Stimulated activated CD4-positive, alpha-beta T cell treated with anti-CD3 and anti-CD28 coated beads, Interleukin-15, amount 100 ng/mL, for 24 hours (primary cell): ENCODE measurements at regions not wholly inside any gene's neighbourhood (a gene's known extent, or its start where the extent isn't known, plus 50 kb on each side); places are given as distances from the start of the nearest gene placed in this dataset.
"Not testable (repeated sequence)": the region's sequence is repeated elsewhere in the genome, so short reads cannot be mapped to it uniquely, and the experiment has no call there.

ENCODE experiments used
- DNase-seq: peaks from one replicate; pipeline ENCODE4 v3.0.0-alpha.2; 2020

DNA sequence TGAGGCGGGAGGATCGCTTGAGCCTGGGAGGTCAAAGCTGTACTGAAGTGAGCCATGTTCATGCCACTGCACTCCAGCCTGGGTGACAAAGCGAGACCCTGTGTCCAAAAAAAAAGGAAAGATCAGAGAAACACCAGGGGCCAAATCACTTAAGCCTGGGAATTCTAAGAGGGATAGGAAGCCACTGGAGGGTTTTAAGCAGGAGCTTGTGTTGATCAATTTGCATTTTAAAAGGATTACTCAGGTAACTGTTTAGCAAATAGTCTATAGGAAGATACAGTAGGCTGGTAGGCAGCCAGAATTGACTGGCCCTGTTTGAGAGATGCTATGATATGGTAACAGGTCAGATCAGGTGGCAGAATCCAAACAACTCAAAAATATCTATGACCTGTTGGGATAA lies 162.7 kb downstream of the SPTSSA start:
- DNase-seq = no peak

DNA sequence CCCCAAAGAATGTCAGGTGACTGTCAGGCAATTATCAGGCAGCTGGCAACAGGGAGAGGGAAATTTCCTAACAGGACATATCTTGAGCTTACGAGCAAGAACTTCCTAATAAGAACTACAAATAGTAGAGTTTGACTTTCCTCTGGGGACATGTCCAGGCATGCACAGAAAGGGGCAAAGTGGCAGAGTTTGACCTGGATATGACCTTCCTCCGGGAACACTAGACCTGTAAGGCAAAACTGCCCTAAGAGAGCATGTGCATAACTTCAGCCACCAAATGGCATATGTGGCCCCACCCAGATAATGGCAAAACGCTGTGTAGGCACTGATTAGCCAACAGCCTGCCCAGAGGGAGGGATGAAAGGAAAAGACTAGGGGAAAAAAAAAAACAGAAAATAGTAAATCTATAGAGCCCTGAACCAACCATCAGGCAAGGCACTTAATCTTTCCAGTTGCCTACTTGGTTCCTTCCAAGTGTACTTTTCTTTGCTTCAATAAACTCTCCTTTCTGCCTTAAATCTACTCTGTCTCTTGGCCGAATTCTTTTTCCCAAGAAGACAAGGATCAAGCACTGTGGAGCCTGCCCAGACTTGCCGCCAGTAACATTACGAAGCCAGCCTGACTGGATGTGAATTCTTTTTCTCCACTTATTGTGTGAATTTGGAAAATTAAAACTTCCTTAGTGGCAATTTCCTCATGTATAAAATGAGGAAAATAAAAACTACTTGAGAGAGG lies 164.1 kb downstream of the SPTSSA start:
- no peak for DNase-seq

DNA sequence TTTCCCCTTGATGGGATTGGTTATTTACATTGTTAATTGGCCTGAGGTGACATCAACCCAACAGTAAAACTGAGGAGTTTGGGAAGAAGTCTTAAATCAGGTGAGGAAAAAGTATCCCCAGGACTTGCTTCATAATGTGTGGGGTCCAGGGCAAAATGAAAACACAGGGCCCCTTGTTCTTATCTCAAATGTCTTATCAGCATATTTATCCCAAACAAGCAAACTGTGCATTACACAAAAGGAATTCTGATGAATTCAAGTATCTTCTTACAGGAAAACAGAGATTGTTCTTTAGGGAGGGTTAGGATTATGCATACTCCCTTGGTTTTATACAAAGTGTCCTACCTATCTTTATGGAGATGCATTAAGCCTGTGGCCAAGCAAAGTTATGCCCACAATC lies 178.4 kb downstream of the SPTSSA start:
- no peak for DNase-seq

DNA sequence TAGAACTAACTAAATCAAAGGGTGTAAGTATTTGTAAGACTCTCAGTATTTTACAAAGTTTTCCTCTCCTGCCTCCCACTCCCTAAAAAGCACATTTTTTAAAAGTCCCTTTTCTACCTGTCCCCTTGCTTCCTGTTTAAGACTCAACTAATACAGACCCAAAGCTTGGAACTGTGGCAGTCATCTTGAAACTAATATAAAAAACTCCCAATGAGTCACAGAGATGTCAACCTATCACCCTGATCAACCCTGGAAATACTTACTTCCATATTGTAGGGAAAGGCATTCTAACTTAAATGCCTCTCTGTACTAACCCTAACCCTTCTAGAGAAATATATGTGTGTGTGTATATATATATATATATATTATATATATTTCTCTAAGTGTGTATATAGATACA lies 184.8 kb downstream of the SPTSSA start:
- DNase-seq = no peak

DNA sequence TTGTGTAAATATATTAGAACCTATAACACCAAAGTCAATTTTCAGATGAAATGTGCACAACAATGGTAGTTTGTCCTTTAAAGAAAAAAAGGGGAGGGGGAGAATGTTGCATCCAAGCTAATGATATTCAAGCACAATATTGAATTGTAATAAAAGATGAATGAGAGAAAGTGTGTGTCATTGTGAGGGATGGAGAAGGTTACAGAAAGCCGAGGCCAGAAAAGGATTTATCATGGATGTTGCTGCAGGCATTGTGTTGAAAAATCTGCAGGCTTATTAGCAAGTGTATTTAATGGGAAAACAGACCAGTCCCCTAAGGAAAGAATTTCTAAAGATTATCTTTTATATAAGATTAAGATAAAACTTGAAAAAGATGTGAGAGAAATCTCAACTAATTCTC lies 186.5 kb downstream of the SPTSSA start:
- DNase-seq = no peak

DNA sequence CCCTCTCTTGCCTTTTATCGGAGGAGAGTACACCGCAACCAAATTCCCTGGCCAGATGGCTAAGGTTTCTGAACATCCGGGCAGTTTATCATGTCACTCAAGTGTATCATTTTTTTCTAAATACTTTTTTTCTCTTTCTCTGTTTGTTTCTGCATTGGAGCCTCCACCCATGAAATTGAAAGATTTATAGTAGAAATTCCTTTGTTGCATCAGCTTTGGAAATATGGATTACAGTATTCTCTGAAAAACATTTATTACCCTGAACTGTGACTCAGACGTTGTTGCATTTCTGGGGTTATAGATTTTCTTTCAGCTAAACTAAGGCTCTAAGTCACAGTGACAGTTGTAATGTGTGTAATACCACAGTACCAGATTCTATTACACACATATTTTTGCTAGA lies 187.0 kb downstream of the SPTSSA start:
- no peak for DNase-seq

DNA sequence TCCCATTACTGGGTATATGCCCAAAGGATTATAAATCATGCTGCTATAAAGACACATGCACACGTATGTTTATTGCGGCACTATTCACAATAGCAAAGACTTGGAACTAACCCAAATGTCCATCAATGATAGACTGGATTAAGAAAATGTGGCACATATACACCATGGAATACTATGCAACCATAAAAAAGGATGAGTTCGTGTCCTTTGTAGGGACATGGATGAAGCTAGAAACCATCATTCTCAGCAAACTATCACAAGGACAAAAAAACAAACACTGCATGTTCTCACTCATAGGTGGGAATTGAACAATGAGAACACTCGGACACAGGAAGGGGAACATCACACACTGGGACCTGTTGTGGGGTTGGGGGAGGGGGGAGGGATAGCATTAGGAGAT lies 188.3 kb downstream of the SPTSSA start:
- not testable (repeated sequence) for DNase-seq

DNA sequence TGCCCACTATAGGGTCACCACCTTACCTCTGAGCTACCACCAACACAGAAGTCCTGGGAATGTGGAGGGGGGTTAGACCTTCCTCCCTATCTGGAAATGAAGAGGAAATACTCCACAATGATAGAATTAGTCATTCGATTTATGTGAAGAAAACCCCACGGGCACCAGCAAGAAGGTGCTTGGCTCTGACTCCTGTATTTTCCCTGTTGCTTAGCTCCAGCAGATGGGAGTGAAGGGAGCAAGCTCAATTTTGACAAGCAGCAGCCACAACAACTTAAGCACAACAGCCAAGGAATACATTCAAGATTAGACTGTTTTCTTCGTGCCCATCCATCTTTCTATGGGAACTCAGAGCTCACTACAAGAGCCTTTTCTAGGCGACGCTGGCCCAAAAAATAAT lies 191.7 kb downstream of the SPTSSA start:
- no peak for DNase-seq

DNA sequence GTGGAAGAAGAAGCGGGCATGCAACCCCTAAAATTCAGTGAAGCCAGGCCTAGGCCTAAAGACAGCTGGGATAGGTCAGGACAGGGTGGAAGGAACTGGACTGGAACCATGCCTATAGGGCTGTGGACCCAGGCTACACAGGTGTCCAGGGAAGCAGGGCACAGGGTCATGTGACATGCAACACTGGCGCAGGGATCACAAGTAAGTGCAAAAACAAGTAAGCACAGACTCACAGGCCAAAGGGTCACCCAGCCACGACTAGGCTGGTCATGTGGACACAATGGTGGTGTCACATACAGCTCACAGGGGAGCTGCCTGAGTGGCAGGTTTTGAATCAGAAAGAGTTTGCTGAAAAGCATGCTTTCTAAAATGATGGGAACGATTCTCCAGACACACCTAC lies 195.7 kb downstream of the SPTSSA start:
- DNase-seq = no peak

DNA sequence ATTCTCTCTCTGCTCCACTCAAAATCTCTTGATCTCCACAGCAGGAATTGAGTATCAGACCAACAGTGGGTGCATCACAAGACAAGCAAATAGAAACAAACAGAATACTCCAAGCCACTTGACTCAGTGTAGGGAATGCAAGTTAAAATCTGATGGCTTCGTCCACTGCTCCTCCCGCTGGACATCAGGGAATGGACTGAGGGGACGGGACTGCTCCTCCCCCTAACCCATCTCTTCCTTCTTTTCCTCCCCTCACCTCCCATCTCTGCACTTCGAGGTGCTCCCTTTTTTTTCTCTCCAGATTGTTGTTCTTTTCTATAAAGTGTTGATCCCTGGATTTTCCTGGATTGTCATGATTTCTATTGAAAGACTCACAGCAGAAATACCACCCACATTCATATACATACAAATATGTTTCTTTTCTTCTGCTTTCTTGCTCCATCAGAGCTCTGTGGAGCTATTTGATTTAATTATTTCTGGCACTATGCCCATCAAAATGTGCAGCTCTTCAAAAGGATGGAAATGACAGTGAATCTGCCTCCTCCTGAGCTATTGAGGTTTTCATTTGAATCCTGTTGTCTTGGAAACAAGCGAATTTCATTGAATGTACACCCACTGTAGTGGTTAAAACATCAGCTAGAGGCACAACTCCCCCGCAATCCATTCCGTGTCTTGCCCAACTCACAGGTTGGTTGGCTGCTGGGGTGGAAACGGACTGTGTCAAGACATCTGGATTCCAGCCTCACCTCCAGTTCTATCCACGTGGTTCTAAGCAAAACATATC lies 199.7 kb downstream of the SPTSSA start:
- no peak for DNase-seq

DNA sequence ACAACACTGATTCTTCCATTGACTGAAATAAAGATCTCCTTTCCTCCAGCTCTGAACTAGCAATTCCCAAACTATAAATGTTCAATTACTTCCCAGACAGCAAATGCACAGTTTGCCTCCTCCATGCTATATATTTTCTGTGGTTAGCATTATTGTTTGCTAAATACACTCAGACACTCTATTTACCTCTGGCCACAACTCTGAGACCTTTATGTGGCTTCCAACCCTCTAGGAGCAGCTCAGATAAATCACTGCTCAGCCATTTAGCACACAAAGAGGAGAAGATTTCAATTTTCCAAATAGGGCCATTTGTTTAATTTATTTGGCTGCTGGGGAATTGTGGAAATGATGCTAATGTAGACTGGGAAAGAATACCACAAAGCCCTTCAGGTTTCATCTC lies 202.0 kb downstream of the SPTSSA start:
- DNase-seq = no peak

DNA sequence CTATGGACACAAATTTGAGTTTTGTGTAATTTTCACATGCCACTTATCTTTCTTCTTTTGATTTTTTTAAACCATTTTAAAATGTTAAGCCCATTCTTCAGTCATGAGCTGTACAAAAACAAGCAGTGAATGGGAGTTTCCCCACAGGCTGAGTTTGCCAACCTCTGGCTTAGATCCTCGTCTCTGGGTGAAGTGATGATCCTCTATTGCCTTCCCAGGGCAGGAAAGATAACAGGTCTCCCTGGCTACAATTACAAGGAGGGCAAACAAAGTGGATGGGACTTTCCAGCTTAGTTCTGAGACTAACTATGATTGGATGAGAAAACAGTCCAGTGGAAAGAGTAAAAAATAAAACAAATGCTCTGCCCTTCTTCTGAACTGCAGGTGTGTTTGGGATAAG lies 203.7 kb downstream of the SPTSSA start:
- DNase-seq = no peak

DNA sequence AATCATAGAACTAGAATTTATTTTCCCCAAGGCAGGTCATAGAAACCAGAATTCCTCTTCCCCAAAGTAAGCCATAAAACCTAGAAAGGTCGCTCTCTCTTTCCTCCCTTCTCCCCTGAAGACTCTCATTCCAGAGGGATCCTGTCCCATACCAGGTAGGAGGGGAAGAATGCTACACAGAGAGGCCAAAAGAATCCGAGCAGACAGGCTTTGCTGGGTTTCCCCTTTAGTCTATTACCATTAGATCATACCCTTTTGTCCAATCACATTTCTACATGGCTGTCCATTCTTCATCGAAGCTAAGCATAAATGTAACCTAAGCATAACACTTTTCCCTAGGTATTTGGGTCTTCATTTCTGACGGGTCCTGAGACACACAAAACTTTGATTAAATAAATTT lies 204.5 kb downstream of the SPTSSA start:
- no peak for DNase-seq

DNA sequence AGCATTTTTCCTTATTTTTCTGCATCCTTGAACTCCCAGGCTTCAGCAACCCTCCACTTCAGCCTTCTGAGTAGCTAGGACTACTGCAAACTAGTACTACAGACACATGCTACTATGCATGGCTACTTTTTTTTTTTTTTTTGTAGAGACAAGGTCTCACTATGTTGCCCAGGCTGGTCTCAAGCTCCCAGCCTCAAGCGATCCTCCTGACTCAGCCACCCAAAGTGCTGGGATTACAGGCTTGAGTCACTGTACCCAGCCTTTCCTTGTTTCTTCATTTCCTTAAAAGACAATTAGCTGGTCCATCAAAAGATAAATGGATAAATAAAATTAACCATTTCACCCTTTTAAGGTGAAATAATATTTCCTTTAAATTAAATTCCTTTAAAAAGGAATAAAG lies 205.8 kb downstream of the SPTSSA start:
- no peak for DNase-seq

DNA sequence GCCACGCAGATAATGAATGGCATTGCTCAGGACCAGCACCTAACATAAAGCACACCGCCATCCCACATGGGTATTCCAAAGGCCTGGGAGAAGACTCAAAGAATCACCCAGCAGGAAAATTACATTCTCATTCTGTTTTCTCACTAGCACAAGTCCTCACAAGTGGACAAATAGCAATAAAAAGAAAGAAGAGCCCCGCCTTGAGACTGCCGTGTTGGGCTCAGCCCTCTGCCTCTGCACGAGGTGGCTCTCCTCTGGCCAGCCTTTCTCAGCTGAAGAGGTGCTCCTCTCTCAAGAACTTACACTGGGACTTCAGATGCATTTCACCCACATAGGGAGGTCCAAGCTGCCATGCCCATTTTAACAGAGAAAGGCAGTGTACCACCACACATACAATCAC lies 207.5 kb downstream of the SPTSSA start:
- DNase-seq = no peak

DNA sequence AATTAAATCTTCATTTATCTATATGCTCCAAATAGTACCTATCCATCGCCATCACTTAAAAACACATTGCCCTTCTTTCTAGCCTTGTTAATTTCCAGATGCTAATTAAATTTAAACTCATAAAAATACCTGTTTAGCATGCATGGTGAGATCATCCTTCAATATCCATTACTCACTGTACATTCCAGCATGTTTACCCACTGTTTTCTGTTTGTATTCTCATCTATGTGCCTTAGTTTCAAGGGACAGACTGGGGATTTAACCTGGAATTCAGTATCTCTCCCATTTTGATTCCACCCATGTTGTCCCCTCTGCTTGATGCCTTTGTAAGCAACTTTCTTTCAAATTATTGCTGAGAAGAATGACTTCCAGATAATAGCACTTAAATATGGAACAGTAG lies 208.0 kb downstream of the SPTSSA start:
- DNase-seq = no peak

DNA sequence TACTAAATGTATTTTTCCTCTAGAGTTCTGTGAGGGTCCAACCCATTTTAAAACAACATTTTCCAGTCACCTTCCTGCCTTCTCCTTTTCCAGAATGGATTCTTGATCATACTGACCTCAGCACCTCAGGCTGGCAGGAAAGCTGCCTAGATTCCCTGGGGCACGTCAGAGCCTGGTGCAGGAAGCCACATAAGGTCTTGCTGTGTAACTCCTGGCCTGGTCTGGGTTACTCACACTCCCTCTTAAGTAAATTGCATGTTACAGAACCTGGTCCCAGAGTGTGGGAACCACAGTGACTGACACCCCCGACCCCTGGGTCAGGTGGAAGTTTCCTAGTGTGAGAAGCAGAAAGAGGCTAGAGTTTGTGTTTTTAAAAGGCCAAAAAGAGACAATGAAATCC lies 209.8 kb downstream of the SPTSSA start:
- DNase-seq = no peak

DNA sequence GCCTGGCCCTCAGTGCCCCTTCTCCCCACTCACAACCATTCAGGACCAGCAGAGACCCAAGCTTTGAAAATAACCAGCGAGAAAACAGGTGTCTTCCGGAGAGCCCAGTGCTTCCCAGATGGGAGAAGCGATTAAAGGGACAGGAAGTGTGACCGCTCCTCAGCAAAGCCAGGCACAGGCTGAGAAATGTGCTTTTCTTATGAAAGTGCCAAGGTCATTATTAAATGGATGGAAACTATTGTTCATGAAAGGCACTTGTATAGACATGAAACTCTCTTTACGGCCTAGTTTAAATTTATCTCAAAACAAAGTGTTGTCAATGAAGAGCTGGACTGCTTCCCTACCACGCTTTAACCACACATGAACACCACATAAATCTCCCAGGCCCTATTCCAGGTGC lies 210.4 kb downstream of the SPTSSA start:
- no peak for DNase-seq

DNA sequence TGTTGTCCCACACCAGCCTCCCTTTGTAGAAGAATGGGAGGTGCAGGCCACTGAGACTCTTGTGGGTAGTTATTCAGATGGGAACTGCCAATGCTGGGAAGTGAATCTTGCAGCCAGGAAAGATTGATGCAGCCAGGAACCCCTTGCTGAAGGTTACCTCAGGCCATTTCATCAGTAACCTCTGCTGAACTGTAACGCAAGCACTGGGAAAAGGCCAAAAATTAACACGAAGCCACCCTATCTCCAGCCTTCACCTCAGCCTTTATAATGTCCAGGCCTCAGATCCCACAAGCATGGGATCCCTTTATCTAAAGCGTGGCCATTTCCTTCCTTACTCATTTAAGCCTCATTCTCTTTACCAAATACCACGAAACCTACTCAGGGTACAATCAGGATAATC lies 211.1 kb downstream of the SPTSSA start:
- DNase-seq = no peak

DNA sequence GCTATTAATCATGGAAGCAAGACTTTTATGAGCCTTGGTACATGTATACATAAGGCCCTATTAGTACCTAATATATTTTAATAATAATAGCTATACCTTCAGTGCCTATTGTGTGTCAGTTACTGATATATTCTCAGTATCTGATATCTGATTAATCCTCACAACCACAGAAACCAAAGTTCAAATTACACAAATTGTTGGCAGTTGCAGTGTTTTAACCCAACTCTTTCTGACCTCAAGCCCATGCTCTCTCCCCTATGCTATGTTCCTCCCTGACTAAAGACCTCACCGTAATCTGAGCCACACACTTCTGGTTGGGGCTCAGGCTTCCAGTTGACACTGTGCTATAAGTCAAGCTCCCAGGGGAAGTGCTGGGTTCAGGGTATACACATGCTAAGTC lies 214.4 kb downstream of the SPTSSA start:
- DNase-seq = no peak

DNA sequence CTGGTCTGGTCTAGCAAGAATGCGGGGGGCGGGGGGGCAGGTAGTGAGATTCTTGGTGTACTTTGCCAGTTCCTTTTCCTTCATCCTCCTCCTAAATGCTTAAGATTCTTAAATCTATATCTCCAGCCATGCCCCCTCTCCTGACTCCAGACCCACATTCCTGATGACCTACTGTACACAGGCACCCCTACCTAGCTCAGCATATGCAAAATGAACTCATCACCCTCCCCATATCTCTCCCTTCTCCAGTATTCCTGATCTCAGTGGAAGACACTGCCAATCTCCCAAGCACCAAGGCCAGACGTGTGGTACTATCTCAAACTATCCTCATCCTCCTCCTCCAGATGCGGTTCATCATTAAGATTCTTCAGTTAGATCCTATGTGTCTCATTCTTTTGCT lies 215.8 kb downstream of the SPTSSA start:
- DNase-seq = no peak

DNA sequence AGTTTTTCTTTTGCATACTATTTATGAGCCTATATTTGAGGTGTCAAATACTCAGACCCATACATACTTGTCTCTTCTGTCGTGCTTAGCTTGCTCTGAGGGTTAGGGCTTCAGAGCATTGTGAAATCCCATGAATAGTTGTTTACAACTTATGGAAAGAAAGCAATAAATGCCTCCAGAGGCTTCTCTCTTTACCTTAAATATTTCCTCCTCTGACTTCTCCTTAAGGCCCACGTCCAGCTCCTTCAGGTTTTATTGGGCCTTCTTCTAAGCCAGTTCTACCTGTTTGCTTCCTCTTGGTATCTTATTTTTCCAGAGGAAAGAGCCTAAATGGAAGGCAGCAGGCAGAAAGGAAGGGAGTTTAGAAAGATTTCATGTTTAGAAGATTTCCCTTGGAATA lies 218.6 kb downstream of the SPTSSA start:
- DNase-seq = no peak

DNA sequence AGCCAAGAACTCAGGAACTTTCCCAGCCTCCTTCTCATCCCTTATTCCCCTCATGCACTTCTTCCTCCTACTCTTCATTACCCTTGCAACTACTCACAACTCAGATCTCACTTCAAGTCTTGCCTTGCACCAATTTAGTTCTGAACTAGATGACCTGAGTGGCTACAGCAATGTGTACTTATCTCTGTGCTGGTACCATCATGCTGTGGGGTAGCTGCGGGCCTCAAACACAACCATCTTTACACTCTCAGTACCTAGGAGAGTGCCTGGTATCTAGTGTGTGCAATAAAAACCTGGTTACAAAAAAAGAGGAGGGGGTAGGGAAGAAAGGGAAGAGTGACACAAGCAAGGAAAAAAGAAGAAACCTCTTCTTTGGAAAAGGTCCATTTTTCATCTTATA lies 219.0 kb downstream of the SPTSSA start:
- DNase-seq = no peak

DNA sequence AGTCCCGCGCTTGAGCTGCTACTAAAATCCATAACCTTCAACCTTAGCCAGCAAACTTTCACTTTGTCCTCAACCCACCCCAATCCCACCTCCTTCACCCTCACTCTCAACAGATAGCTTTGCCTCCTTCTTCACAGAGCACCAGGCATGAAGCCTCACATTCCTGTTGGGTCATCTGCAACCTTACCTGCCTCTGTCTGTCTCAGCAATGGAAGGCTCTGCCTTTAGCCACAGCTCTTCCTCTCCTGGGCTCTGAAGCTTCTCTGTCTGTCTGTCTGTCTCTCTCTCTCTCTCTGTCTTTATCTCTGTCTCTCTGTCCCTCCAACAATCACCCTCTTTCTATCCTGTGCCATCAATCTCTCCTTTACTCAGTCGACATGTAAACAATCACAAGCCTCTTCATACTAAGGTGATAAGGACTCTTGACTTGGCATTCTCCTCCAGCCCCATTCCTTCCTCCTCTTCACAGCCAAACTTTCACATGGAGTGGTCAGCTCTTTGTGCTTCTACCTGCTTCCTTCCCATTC lies 220.8 kb downstream of the SPTSSA start:
- no peak for DNase-seq

DNA sequence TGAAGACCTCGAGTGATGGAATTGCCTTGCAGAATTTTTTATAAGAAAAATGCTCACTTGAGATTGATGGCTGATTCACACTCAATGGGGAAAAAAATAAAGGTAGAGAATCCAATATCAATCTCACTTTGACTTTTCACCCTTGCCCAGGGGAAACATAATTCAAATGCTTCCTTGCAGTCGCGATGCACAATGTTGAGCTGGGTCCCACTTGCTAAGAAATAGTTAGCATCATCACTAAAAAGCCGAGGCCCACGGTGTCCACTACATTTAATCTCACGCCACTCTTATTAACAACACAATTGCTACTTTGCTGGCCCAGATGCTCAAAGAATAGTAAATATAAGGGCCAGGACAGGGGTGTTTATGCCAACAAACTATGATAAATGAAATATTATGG lies 223.4 kb downstream of the SPTSSA start:
- DNase-seq = no peak
